Islet precursor cell (in vitro differentiated cells): ENCODE measurements at regions not wholly inside any gene's neighbourhood (a gene's known extent, or its start where the extent isn't known, plus 50 kb on each side); places are given as distances from the start of the nearest gene placed in this dataset.
"Not testable (repeated sequence)": the region's sequence is repeated elsewhere in the genome, so short reads cannot be mapped to it uniquely, and the experiment has no call there.

Experiments used
- DNase-seq: peaks from one replicate; pipeline ENCODE4 v3.0.0-alpha.2; 2018

DNA sequence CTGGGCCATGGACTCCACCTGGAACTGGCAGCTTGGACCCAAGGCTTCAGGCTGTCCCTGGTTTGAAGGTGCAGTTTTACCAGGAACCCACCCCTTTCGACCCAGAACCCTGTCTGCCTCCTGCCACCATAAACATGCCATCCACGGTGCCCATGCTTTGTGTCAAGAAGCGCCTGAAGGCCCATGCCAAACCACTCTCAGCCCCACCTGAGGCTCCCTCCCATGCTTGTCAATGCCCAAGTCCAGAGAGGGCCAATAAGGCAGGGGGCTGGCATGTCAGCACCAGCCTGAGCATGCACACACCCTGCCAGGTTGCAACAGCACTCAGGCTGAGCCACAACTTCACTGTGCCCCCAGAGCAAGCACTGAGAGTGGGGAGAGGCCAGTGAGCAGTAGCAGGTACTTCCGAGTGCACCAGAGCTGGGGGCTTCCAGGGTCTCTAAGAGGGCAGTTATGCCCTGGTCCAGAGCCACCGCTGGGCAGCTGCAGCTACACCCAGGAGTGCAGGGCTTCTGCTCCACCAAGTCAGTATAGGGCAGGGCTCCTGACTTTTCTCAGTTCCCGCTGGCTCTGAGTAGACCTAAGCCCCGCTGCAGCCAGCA lies 1256.0 kb downstream of the AMY1C start:
- peak; percentile 38 for DNase-seq

DNA sequence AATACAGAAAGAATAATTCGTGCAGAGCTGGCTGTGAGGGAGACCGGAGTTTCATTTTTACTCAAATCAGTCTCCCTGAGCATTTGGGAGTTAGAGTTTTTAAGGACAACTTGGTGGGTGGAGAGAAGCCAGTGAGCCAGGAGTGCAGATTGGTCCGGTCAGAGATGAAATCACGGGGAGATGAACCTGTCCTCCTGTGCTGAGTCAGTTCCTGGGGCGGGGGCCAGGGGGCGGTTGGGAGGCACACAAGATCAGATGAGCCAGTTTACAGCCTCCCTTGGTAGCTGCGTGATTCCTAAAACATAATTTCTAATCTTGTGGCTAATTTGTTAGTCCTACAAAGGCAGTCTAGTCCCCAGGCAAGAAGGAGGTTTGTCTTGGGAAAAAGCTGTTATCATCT lies 1267.9 kb downstream of the AMY1C start:
- DNase-seq = no peak

DNA sequence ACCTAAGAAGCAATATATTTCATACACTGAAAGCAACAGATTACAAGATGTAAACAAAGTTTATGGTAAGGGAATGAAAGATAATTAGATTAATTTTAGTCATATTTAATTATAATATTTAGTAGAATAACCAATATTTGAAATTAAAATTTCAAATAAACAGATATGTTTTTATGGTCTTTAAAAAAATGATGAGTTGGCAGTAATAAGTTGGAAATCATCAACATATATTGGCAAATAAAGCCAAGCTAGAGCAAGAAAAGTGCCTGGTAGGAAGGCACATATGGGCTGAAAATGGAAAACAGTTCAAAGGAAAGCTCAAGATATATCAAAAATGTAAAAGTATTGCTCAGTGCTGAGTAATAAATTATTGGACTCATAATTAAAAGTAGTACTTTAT lies 1274.0 kb downstream of the AMY1C start:
- no peak for DNase-seq

DNA sequence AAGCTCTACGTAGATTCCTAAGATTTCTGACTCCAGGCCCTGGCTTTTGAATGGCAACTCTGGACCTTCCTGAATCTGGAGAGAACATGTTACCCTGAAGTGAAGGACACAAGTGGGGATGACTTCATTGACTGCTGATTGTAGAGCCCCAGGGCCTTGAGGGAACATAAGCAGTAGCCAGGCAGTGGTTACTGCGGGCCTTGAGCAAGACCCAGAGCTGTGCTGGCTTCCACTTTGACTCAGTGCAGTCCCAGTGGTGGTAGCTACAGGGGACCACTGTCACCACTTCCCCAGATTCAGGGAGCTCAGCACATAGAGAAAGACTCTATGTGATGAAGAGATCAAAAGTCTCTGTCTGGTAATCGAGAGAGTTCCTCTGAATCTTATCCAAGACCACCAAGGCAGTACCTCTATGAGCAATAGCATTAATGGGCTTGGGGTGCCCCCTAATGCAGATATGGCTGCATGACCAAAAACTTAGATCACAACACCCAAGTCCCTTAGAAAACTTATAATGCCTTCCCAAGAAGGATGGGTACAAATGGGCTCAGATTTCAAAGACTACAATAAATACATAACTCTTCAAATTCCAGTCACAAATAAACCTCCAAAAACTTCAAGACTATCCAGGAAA lies 1278.3 kb downstream of the AMY1C start:
- peak; percentile 57 for DNase-seq

DNA sequence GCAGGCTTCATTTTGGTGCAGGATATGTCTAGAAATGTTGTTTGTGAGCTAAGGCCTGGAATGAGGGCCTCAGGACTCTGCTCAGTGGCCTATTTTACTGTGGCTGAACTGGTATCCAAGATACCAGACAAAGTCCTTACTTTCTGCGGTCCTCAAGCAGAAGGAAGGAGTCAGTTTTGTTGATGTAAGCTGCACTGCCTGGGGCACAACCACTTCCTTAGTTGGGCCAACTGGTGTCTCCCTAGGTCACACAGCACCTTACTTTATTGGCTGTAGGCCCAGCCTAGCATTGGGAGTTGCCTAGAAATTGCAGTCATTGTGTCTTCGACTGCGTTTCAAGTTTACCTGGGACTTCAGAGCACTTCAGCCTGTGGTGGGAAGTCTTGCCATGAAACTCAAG lies 1322.7 kb downstream of the AMY1C start:
- peak; percentile 51 for DNase-seq

DNA sequence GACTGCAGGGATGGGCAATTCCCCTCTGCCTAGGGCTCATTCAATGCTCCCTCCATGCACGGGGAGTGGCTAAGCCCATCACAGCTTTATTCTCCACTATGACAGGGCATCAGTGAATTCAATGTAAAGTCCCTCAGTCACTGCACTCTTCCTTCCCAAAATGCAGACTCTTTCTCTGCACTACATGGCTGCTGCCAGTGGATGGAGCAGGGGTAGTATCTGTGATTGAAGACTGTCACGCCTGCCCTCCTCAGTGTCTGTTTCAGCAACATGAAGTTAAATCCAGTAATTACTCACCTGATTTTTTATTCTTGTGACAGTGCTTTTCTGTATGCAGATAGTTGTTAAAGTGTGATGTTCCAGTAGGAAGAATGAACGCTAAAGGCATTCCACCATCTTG lies 1323.2 kb downstream of the AMY1C start:
- no peak for DNase-seq

DNA sequence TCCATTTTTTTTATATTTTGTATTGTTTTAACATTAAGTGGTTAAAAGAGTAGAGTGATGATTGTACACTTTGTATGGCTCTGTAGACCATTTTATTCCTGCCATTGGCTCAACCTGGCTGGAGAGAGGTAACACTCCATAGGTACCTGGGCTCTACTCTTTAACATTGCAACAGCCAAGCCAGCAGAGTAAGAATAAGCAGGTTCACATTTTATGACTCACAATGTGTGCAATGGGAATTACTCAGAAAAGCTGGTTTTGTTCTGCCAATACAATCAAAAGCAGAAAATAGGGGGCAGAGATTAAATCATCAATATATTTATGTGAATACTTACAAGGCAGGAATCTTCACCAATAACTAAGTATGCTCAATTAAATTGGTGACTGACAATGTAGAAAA lies 1324.0 kb downstream of the AMY1C start:
- no peak for DNase-seq

DNA sequence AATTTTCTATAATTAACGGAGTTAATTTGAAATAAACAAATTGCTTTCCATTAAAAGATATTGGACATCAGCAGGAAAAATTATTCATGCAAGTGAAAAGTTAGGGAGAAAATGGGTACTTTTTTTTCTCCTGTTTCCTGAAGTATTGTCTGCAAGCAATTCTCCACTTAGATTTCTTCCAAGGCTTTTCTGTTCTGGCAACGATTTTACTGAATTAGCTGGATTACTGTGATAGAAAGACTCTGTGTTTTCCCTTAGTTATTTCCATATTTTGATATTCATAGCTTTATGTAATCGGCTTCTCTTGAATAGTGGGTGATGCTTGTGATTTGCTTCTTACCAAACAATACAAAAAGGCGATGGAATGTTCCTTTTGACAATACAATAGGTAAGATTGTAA lies 1333.9 kb downstream of the AMY1C start:
- DNase-seq = no peak

DNA sequence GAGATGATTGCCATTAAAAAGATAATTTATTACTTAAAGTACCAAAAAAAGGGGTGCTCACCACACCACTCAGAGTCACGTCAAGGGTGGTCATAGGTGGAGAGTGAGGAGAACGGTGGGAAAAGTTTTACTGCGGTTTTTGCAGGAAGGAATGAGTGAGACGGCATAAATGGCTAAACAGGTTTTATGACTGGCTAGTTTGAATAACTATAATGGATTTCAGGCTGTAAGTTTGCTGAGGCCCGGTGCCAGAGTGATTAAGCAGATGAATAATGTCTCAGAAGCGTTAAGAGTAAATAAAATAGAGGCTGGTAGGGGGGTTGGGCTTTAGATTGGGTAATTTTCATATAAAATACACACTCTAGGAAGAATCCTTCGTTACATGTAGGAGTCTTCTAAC lies 1337.8 kb downstream of the AMY1C start:
- DNase-seq = no peak

DNA sequence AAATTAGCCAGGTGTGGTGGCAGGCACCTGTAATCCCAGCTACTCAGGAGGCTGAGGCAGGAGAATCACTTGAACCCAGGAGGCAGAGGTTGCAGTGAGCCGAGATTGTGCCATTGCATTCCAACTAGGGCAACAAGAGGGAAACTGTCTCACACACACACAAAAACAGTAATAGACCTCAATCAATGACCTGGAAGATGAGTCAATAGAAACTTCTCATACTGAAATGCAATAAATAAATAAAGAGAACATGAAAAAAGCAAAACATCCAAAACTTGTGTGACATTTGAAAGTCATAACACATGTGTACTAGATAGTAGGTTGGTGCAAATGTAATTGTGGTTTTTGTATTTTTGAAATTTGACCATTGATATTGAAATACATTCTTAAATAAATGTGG lies 1338.5 kb downstream of the AMY1C start:
- DNase-seq = no peak

DNA sequence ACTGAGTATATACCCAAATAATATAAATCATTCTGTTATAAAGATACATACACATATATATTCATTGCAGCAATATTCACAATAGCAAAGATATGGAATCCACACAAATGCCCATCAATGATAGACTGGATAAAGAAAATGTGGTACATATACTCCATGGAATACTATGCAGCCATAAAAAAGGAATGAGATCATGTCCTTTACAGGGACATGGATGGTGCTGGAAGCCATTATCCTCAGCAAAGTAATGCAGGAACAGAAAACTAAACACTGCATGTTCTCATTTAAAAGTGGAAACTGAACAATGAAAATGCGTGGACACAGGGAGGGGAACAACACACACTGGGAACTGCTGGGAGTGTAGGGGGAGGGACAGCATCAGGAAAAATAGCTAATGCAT lies 1344.2 kb downstream of the AMY1C start:
- not testable (repeated sequence) for DNase-seq

DNA sequence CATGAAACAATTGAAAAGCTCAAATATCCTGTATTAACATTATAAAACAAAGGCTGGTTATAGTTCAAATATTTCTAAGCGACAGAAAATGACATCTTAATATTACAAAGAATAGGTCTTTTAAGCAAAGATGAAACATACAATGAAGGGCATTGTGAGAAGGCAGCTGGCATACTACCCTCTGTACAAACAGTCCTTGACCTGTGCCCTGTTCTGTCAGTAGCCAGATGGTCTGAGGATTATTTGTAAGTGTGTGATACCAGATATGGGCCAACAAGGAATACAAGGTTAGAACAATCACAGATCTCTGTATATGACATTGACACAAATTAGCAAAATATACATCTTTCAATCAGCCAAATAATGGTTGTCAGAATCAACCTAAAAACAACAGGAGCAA lies 1350.4 kb downstream of the AMY1C start:
- no peak for DNase-seq

DNA sequence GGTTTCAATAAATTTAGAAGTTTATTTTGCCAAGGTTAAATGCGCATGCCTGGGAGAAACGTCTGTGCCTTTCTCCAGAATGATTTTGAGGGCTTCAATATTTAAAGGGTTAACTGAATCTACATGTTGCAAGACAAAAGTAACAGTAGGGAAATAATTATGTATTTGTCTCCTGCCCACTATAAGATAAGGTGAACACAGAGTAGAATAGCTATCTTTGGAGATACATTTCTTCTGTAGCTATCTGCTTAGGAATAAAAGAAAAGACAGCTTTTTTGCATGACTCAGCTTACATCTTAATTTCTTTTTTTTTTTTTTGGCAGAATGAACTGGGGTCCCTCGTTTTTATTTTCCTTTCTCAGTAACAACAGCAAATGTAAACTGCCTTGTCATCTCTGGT lies 1351.6 kb downstream of the AMY1C start:
- no peak for DNase-seq

DNA sequence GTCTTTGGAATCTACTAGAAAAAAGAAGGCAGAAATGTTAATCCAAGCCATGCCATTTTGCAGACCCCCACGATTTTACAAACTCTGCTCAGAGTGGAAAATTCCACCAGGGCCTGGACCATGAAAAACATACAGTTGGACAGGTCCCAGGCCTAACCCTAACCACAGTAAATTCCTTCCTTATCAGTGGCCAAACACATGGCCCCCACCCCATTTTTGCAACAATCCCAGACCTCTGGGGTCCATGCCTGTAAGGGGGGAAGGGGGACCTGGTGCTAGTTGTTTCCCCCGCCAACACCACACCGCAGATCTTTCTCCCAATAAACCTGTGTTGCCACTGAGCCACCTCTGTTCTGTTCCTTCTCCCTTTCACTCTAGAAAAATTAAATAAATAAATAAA lies 1352.7 kb downstream of the AMY1C start:
- peak; percentile 62 for DNase-seq

DNA sequence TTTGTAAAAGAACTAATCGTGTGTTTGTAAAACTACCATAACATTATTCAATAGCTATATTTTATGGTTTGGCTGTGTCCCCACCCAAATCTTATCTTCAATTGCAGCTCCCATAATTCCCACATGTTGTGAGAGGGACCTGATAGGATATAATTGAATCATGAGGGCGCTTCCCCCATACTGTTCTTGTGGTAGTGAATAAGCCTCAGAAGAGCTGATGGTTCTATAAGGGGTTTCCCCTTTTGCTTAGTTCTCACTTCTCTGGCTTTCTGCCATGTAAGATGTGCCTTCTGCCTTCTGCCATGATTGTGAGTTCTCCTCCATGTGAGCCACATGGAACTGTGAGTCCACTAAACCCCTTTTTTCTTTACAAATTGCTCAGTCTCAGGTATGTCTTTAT lies 1372.3 kb downstream of the AMY1C start:
- no peak for DNase-seq

DNA sequence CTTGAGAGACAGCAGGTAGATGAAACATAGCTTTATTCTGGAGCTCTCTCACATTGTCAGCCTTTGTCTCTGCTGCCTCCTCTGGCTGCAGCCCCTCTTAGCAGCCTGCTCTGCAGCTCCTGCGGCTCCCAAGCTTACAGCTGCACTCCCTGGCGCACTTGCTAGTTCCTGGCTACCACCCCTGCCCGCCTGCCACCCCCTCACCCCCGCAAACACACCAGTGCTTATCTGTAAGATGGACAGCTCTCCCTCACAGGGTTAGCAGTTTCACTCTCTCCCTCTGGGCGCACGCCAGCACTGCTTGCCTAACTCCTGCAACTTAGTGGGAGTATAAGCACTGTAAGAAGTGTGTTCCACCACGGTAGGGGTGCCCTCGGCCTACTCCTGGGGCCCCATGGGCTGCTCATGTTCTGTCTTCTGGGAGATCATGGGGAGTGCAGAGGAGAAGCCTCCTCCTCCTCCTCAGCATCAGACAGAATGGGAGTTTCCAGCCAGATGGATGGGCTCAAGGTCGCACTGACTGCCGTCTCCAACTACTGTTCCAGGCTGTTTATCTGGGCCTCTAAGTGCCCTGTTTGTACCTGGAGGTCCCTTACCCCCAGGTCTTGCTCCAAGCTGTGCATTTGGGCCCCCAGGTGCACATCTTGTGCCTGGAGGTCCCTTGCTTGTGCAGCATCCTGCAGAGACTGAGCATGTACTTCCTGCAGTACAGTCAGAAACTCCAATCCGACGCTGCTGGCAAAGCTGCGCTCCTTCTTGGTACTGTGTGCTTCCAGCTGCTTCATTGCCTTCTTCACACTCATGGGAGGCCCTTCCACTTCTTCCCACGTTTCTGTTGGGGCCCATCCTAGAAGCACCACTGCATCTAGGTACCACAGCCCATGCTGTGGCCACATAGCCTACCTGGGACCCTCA lies 1388.1 kb downstream of the AMY1C start:
- peak; percentile 86 for DNase-seq

DNA sequence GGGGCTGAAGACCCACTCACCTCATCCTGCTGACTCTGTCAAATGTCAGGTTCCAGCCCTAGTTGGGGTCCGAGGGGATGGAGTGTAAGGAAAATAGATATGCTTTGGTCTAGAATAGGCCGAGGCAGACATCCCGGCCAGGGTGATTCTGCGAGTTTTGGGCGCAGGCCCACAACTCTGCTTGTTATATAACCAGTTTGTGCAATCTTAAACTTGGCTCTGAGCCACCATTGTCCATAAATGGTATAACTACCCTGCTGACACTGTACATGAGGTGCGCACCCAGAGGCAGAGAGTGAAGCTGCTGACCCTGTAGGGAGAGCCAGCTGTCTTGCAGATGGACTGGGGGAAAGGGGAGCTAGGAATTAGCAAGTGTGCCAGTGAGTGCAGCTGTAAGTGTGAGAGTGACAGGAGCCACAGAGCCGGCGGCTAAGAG lies 1388.8 kb downstream of the AMY1C start:
- DNase-seq = no peak

DNA sequence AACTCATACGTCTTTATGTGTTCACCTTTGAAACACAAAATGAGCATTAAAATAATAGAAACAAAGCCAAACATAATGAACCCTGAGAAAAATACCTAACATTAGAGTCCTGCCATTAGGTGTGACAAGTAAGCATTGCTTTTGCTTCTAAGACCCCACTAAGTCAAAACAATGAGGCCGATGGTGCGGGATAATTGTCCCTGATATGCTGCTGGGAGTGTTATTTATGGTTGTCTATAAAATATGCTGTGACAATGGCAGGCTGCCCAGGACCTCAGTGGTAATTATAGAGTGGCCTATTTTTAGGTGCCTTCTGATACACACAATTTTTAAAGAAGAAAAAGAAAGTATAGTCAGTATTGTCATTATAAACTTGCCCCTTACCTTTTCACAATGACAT lies 1423.1 kb downstream of the AMY1C start:
- no peak for DNase-seq

DNA sequence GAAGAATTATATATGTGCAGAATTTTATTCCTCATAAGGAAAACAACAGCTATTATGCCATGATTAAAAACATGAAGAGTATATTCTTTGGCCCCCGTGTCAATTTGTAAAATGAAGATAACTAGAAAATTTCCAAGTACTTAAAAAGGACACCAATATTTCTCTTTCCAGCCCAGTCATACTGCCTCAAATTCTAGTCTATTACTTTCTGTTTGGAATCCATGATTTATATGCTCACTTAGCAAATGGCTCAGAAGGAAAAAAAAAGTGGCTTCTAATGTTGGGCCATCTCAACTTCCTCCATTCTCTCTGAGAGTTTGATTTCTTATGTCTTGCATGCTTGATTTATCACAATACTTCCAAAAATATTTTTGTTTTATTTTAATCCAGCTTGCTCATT lies 1431.1 kb downstream of the AMY1C start:
- no peak for DNase-seq

DNA sequence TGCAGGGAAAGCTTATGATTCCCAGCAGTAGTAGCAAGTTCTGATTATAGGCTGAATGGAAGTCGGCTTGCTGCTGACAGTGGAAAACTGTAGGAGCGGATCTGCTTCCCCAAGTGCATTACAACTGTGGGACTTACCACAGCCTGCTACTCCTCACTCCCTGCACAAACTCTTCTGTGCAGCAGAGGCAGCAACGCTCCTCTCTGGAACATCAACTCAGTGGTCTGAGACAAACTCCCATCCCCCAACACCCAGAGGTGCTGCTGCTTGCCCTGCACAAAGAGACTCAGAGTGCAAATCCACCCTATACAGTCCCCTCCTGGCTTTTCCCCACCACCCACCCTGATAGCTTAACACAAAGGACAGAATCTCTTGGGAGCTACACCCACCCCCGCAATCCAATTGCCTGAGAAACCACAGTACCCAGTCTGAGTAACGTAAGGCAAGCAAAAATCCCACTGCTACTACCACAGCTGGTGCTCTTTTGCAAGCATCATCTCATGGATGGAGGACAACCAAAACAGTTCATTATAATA lies 1455.2 kb downstream of the AMY1C start:
- peak; percentile 45 for DNase-seq

DNA sequence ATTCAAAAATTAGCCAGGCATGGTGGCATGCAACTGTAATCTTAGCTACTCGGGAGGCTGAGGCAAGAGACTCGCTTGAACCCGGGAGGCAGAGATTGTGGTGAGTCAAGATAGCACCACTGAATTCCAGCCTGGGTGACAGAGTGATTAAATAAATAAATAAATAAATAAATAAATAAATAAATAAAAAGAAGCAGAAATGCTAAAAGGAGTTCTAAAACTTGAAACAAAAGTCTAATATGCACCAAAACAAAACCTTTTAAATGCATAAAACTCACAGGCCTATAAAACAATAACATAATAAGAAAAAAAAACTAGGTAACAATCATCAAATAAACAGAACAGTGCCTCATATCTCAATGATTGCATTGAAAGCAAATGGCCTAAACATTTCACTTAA lies 1458.9 kb downstream of the AMY1C start:
- DNase-seq = no peak

DNA sequence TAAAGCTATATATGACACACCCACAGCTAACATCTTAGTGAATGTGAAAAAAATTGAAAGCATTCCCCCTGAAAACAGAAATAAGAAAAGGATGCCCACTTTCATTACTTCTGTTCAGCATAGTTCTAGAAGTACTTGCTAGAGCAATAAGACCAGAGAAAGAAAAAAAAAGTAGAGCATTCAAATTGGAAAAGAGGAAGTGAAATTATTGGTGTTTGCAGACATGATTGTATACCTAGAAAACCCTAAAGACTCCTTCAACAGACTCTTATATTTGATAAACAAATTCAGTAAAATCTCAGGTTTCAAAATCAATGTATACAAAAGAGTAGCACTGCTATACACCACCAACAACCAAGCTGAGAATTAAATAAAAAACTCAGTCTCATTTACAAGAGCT lies 1461.0 kb downstream of the AMY1C start:
- no peak for DNase-seq

DNA sequence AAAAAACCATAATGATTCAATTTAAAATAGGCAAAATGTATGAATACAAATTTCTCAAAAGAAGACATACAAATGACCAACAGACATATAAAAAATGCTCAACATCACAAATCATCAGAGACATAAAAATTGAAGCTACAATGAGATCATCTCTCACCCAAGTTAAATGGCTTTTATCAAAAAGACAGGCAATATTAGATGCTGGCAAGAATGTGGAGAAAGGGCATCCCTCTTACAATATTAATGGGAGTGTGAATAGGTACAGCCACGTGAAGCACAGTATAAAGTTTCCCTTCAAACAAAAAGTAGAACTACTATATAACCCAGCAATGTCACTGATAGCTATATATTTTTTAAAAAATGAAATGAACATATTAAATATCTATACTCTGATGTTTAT lies 1481.7 kb downstream of the AMY1C start:
- no peak for DNase-seq

DNA sequence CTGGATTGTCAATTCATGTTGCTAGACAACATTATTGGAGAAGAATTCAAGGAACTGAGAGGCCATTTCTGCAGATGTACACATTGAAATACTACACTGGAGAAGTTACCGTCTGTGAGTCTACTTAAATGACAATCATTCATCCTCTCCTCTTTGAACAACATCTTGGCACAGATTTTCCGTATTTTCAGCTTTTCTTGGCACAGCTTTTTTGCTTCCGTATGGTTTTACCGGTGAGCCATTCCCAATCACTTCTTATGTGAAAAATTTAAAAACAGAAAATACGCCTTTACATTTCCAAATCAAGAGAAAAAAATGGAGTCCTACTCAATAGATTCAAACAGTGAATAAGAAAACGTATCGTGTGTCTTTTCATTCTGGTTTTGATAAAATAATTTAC lies 1493.7 kb downstream of the AMY1C start:
- no peak for DNase-seq
